AG10803 (cell line): ENCODE measurements at regions not wholly inside any gene's neighbourhood (a gene's known extent, or its start where the extent isn't known, plus 50 kb on each side); places are given as distances from the start of the nearest gene placed in this dataset.

Experiments
- DNase-seq: peaks from one replicate; pipeline ENCODE4 v3.0.0; 2010; ENCODE audit warnings: low read depth
- H3K4me3 ChIP-seq: 2 replicates; pipeline ENCODE4 v1.5.1; 2011; ENCODE audit warnings: mild to moderate bottlenecking, low read length, control low read depth
- CTCF ChIP-seq: conservative IDR thresholded peaks from 2 replicates; pipeline ENCODE4 v1.5.1; 2011; ENCODE audit warnings: mild to moderate bottlenecking, low read length, control low read depth, inconsistent platforms

DNA sequence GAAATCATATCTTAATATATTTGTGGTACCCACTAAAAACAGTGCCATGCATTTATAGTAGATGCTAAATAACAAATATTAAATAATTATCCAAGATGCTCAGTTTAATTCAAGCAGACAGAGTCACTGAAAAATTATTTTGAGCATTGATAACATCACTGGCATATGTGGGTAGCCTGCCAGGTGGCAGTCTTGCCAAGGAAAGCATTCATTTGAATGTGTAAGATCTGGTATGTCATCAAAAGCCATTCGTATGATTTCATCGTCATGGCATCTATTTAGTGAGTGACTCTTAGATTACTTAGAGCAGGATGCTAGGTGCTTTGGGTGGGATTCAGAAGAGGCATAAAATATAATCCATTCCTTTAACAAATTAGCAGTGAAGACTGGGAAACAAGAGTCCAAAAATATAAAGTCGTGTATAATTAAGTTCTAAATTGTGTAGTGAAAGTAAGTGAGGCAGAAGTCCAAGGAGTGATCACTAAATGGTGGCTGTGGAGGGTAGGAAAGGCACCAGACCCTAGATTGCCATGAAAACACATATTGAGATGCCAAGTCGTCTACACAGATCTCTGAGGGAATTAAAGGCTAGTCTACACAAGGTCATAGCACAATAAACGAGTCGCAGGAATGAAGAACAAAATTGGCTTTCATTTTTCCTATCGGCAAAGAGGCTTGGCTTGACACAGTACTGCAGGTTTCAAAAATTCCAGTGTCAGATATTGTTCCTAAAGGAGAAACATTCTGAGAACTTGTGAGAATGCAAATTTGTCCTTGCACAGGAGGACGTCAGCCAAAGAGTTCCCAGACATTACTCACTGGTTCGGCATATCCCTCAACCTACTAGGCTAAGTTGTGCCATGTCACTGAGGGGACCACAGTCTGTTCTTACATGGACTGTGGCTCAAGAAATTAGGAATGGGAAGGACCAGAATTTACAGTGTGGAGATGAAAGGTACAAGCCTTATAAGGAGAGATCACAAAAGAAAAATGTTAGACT is 130.8 kb downstream of the LYPLAL1 start:
- no peak overlapping the region for H3K4me3 ChIP-seq
- no peak for TF ChIP-seq CTCF
- DNase-seq, result peak; percentile 42

GRCh38 chr1:219302697-219303096 is 129.0 kb downstream of the LYPLAL1 start:
- TF ChIP-seq CTCF, result no peak
- no peak for DNase-seq
- no peak overlapping the region for H3K4me3 ChIP-seq

GRCh38 chr1:219299420-219299819 is 125.7 kb downstream of the LYPLAL1 start:
- no peak overlapping the region for H3K4me3 ChIP-seq
- no peak for DNase-seq
- TF ChIP-seq CTCF, result no peak

- TF ChIP-seq CTCF, result no peak
- no peak overlapping the region for H3K4me3 ChIP-seq
- peak; percentile 16 for DNase-seq
Measured at GRCh38 chr1:219298571-219299148, 125.0 kb downstream of the LYPLAL1 start.

DNA sequence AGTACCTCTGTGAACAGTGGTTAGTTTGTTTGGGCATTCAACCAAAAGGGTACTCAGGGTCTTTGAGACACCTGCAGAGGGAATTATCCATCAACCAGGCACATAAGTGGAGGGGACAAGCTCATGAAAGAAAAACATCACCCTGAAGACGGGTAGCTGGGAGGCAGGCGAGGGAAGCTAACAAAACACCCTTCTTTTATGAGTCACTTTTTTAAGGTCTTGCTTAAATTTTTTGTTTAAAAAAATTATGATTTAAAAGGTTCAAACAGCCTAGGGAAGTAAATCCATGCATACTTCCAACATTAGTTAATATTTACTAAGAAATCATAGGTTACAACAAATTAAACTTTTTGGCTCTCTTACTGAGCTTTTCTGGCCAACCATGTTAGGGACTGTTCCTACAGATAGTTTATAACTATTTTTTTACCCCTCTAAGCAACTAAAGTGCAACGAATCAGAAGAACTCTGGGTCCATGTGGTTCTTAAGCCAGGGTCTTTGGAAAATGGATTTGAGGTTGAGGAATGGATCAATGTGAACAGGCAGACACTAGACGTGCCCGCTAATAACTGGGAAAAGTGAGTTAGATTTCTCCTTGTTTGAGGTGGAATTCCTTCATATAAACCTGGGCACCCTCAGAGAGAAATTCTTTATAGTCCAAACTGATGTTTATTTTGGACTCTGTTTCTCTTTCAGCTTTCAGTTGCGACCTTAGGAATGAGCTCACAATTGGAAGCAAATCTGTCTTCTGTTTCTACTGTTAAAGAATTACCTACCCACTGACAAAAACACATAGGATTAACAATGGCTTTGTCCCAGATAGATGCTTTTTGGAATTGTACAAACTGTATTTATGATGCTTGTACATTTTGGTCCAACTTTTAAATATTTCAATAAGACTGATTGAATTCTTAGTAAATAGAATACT is 123.0 kb downstream of the LYPLAL1 start:
- no peak for DNase-seq
- TF ChIP-seq CTCF, result no peak
- H3K4me3 ChIP-seq, result no peak overlapping the region

DNA sequence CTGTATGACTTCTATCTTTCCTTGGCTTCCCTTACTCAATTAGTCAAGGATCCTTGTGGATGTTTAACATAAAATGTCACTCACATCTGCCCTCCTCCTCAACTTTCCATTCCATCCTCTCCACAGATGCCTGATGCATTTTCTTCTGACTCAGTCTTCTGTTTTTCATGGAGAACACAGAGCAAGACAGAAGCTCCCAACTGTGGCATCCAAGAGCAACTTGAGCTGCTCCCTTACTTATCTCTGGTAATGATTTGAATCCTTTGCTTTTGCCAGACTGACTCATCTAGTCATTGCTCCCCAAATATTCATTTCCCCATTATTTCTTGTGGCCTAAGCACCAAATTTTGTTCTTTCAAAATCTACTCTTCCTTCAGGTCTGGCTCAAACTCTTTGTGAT is 120.6 kb downstream of the LYPLAL1 start:
- H3K4me3 ChIP-seq, result no peak overlapping the region
- DNase-seq, result no peak
- TF ChIP-seq CTCF, result no peak
